GM23248 (cell line): ENCODE measurements at regions not wholly inside any gene's neighbourhood (a gene's known extent, or its start where the extent isn't known, plus 50 kb on each side); places are given as distances from the start of the nearest gene placed in this dataset.

Experiments used
- DNase-seq: peaks from one replicate; pipeline ENCODE4 v3.0.0-alpha.2; 2015
- H2AFZ ChIP-seq: fragments of 200-600 bp; sonication (generic); 2 replicates; pipeline ENCODE4 v1.6.1; 2016; ENCODE audit warnings: antibody characterized with exemption
- H3F3A ChIP-seq: fragments of 200-600 bp; sonication (generic); 2 replicates; pipeline ENCODE4 v1.6.1; 2016; ENCODE audit warnings: mild to moderate bottlenecking, antibody characterized with exemption, mixed run types; ENCODE audit not compliant: insufficient read depth
- H3K27ac ChIP-seq: fragments of 200-600 bp; sonication (generic); 2 replicates; pipeline ENCODE4 v1.5.1; 2016; ENCODE audit warnings: mild to moderate bottlenecking
- H3K27me3 ChIP-seq: fragments of 200-600 bp; sonication (generic); replicated peaks from 2 replicates; pipeline ENCODE4 v1.6.1; 2016; ENCODE audit warnings: mild to moderate bottlenecking; ENCODE audit not compliant: insufficient read depth
- H3K36me3 ChIP-seq: fragments of 200-600 bp; sonication (generic); 2 replicates; pipeline ENCODE4 v1.6.1; 2016; ENCODE audit warnings: low read depth, mild to moderate bottlenecking
- H3K4me1 ChIP-seq: fragments of 200-600 bp; sonication (generic); 2 replicates; pipeline ENCODE4 v1.6.1; 2016; ENCODE audit warnings: mild to moderate bottlenecking; ENCODE audit not compliant: insufficient read depth
- H3K4me2 ChIP-seq: fragments of 200-600 bp; sonication (generic); one replicate; pipeline ENCODE4 v1.6.1; 2016; ENCODE audit warnings: mild to moderate bottlenecking; ENCODE audit not compliant: unreplicated experiment
- H3K4me3 ChIP-seq: fragments of 200-600 bp; sonication (generic); 2 replicates; pipeline ENCODE4 v1.5.1; 2016; ENCODE audit warnings: mild to moderate bottlenecking
- H3K79me2 ChIP-seq: fragments of 200-600 bp; sonication (generic); 2 replicates; pipeline ENCODE4 v1.6.1; 2016; ENCODE audit warnings: mild to moderate bottlenecking; ENCODE audit not compliant: insufficient read depth
- H3K9ac ChIP-seq: fragments of 200-600 bp; sonication (generic); 2 replicates; pipeline ENCODE4 v1.6.1; 2016; ENCODE audit warnings: mild to moderate bottlenecking
- H3K9me2 ChIP-seq: fragments of 200-600 bp; sonication (generic); 2 replicates; pipeline ENCODE4 v1.6.1; 2016; ENCODE audit warnings: mixed run types, mild to moderate bottlenecking, moderate library complexity; ENCODE audit not compliant: insufficient read depth
- H3K9me3 ChIP-seq: fragments of 200-600 bp; sonication (generic); one replicate; pipeline ENCODE4 v1.6.1; 2017; ENCODE audit warnings: low read depth
- H4K20me1 ChIP-seq: fragments of 200-600 bp; sonication (generic); 2 replicates; pipeline ENCODE4 v1.6.0; 2016; ENCODE audit not compliant: insufficient read depth
- EZH2 ChIP-seq: fragments of 200-600 bp; sonication (generic); IDR thresholded peaks from 2 replicates; pipeline ENCODE4 v1.6.1; 2018; ENCODE audit warnings: antibody characterized with exemption, mild to moderate bottlenecking; ENCODE audit not compliant: insufficient read depth, poor library complexity, severe bottlenecking
- EZH2phosphoT487 ChIP-seq: fragments of 200-600 bp; sonication (generic); IDR thresholded peaks from 2 replicates; pipeline ENCODE4 v1.6.1; 2018; ENCODE audit warnings: antibody characterized with exemption, moderate library complexity, mild to moderate bottlenecking, low read depth; ENCODE audit not compliant: insufficient read depth
- whole genome bisulfite sequencing, 2 experiments: methylation state at CpG; one replicate each; pipeline ENCODE4 v1.1.6; 2015 to 2017; ENCODE audit warnings: low lambda C conversion rate in 2 of 2, low coverage in 1 of 2; ENCODE audit errors: missing lambda C conversion rate in 2 of 2; 5-methylcytosine and 5-hydroxymethylcytosine counted together
- in situ Hi-C: fragments of 300-500 bp; cut with MboI; formaldehyde crosslinking; loops from 2 replicates; pipeline ENCODE4 v1.15.0; 2020

- TF ChIP-seq EZH2phosphoT487 (no peak), EZH2 (no peak)
- in situ Hi-C loops: no loop called here
- no peaks in the 10 kb centered on the region for H3K4me1 ChIP-seq
- H3K79me2 ChIP-seq: no peaks in the 10 kb centered on the region
- no peak overlapping the region for H3K4me2 ChIP-seq
- H3F3A ChIP-seq: no peaks in the 10 kb centered on the region
- no peaks in the 10 kb centered on the region for H4K20me1 ChIP-seq
- no peak overlapping the region for H2AFZ ChIP-seq
- H3K9me2 ChIP-seq: no peaks in the 10 kb centered on the region
- no peaks in the 10 kb centered on the region for H3K27me3 ChIP-seq
- H3K9me3 ChIP-seq: no peaks in the 10 kb centered on the region
- H3K4me3 ChIP-seq: no peak overlapping the region
- H3K27ac ChIP-seq: no peak overlapping the region
- no peak overlapping the region for H3K9ac ChIP-seq
- DNase-seq: no peak
- no peaks in the 10 kb centered on the region for H3K36me3 ChIP-seq
- WGBS, 2 experiments: 8 to 14% methylated on average over 1 of the region's 1 CpG
Observed at GRCh38 chrX:35122756-35123155, 180.2 kb downstream of the FAM47B start.

GRCh38 chrX:35149517-35149916, 206.9 kb downstream of the FAM47B start:
- no peaks in the 10 kb centered on the region for H3F3A ChIP-seq
- 15 to 36% methylated on average over 1 of the region's 1 CpG for WGBS, 2 experiments
- H3K4me1 ChIP-seq: no peaks in the 10 kb centered on the region
- no peak overlapping the region for H3K9ac ChIP-seq
- H3K79me2 ChIP-seq: no peaks in the 10 kb centered on the region
- no peaks in the 10 kb centered on the region for H3K9me3 ChIP-seq
- TF ChIP-seq EZH2phosphoT487 (no peak), EZH2 (no peak)
- in situ Hi-C loops: no loop called here
- no peak overlapping the region for H3K4me2 ChIP-seq
- no peaks in the 10 kb centered on the region for H4K20me1 ChIP-seq
- H3K27ac ChIP-seq: no peak overlapping the region
- H2AFZ ChIP-seq: no peak overlapping the region
- no peak for DNase-seq
- H3K4me3 ChIP-seq: no peak overlapping the region
- no peaks in the 10 kb centered on the region for H3K9me2 ChIP-seq
- H3K36me3 ChIP-seq: no peaks in the 10 kb centered on the region
- H3K27me3 ChIP-seq: no peaks in the 10 kb centered on the region

GRCh38 chrX:35150052-35150451, 207.5 kb downstream of the FAM47B start:
- H3K4me2 ChIP-seq: no peak overlapping the region
- DNase-seq: no peak
- no peaks in the 10 kb centered on the region for H3F3A ChIP-seq
- no peak overlapping the region for H3K27ac ChIP-seq
- no peaks in the 10 kb centered on the region for H3K79me2 ChIP-seq
- no peak overlapping the region for H3K4me3 ChIP-seq
- H3K4me1 ChIP-seq: no peaks in the 10 kb centered on the region
- no peak overlapping the region for H3K9ac ChIP-seq
- 0 to 5% methylated on average over 4 of the region's 4 CpGs for WGBS, 2 experiments
- TF ChIP-seq EZH2 (no peak), EZH2phosphoT487 (no peak)
- in situ Hi-C loops: no loop called here
- H3K27me3 ChIP-seq: no peaks in the 10 kb centered on the region
- H2AFZ ChIP-seq: no peak overlapping the region
- no peaks in the 10 kb centered on the region for H3K9me2 ChIP-seq
- H4K20me1 ChIP-seq: no peaks in the 10 kb centered on the region
- H3K9me3 ChIP-seq: no peaks in the 10 kb centered on the region
- H3K36me3 ChIP-seq: no peaks in the 10 kb centered on the region

DNA sequence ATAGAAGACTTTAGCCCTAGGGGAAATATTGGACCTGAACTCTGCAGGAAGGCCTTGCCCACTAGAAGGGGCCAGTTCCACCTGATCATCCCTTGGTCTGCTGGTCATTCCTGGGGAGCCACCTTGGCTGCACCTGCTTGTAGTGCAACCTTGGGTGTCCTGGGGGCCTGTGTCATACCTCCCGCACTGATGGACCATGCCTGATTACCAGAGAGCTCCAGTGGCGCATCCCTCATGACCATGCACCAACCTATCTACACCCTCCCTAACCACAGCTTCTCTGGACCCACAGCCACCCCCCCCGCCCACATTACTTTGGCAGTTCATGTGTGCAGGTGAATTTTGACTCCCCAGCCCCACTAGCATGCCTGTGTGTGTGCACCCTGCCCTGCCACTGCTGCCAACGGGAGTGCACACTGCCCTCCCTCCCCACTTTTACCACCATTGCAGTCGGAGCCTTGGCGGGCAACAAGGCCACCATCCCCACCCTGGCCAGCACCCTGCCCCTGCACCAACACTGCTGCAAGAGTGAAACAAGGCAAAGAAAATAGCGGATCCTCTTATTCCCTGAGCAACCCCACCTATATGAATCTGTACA, 208.1 kb downstream of the FAM47B start:
- WGBS, 2 experiments: 37 to 57% methylated on average over 2 to 7 of the region's 7 CpGs
- no peaks in the 10 kb centered on the region for H4K20me1 ChIP-seq
- H3K79me2 ChIP-seq: no peaks in the 10 kb centered on the region
- no peaks in the 10 kb centered on the region for H3K9me2 ChIP-seq
- no peak overlapping the region for H3K27ac ChIP-seq
- no peaks in the 10 kb centered on the region for H3F3A ChIP-seq
- in situ Hi-C loops: no loop called here
- H3K4me2 ChIP-seq: no peak overlapping the region
- H2AFZ ChIP-seq: no peak overlapping the region
- H3K36me3 ChIP-seq: no peaks in the 10 kb centered on the region
- H3K4me1 ChIP-seq: no peaks in the 10 kb centered on the region
- DNase-seq: no peak
- no peak for TF ChIP-seq EZH2phosphoT487
- TF ChIP-seq EZH2: no peak
- H3K4me3 ChIP-seq: no peak overlapping the region
- no peak overlapping the region for H3K9ac ChIP-seq
- no peaks in the 10 kb centered on the region for H3K27me3 ChIP-seq
- H3K9me3 ChIP-seq: no peaks in the 10 kb centered on the region

GRCh38 chrX:35166023-35166422, 223.4 kb downstream of the FAM47B start:
- Histone ChIP-seq H3K4me2 (no peak overlapping the region), H3K27me3 (no peaks in the 10 kb centered on the region)
- DNase-seq: no peak

More at GRCh38 chrX:35166023-35166422, 223.4 kb downstream of the FAM47B start:
- Histone ChIP-seq H3K4me3 (no peak overlapping the region), H3K9me3 (no peaks in the 10 kb centered on the region), H3K4me1 (no peaks in the 10 kb centered on the region), H3K9ac (no peak overlapping the region), H4K20me1 (no peaks in the 10 kb centered on the region), H3K36me3 (no peaks in the 10 kb centered on the region), H3K27ac (no peak overlapping the region), H2AFZ (no peak overlapping the region), H3K79me2 (no peaks in the 10 kb centered on the region), H3K9me2 (no peaks in the 10 kb centered on the region), H3F3A (no peaks in the 10 kb centered on the region)
- in situ Hi-C loops: no loop called here
- TF ChIP-seq EZH2 (no peak), EZH2phosphoT487 (no peak)
- 7 to 8% methylated on average over 2 of the region's 2 CpGs for WGBS, 2 experiments
